Choroid plexus epithelial cell (primary cell): ENCODE measurements at regions not wholly inside any gene's neighbourhood (a gene's known extent, or its start where the extent isn't known, plus 50 kb on each side); places are given as distances from the start of the nearest gene placed in this dataset.
"Not testable (repeated sequence)": the region's sequence is repeated elsewhere in the genome, so short reads cannot be mapped to it uniquely, and the experiment has no call there.

Source experiments
- DNase-seq: peaks from one replicate; pipeline ENCODE4 v3.0.0-alpha.2; 2010; ENCODE audit warnings: low read depth
- H3K4me3 ChIP-seq: 2 replicates; pipeline ENCODE4 v1.5.1; 2011; ENCODE audit warnings: low read depth, mild to moderate bottlenecking, control low read depth, low read length, moderate library complexity
- CTCF ChIP-seq: conservative IDR thresholded peaks from 2 replicates; pipeline ENCODE4 v1.5.1; 2011; ENCODE audit warnings: low read depth, mild to moderate bottlenecking, control low read depth, inconsistent platforms, low read length, moderate library complexity

- no peak for TF ChIP-seq CTCF
- H3K4me3 ChIP-seq: no peak overlapping the region
- DNase-seq: peak; percentile 13
Measured at GRCh38 chr7:82672078-82672477, 228.5 kb upstream of the CACNA2D1 start.

GRCh38 chr7:82669141-82669540 lies 225.6 kb upstream of the CACNA2D1 start:
- no peak overlapping the region for H3K4me3 ChIP-seq
- DNase-seq: no peak
- TF ChIP-seq CTCF: no peak

- no peak for TF ChIP-seq CTCF
- no peak overlapping the region for H3K4me3 ChIP-seq
- no peak for DNase-seq
Measured at GRCh38 chr7:82668676-82669075, 225.1 kb upstream of the CACNA2D1 start.

- no peak for TF ChIP-seq CTCF
- H3K4me3 ChIP-seq: no peak overlapping the region
- DNase-seq: no peak
Measured at GRCh38 chr7:82665966-82666507, 222.5 kb upstream of the CACNA2D1 start.

- no peak for DNase-seq
- TF ChIP-seq CTCF: no peak
- H3K4me3 ChIP-seq: no peak overlapping the region
Measured at GRCh38 chr7:82655965-82656364, 212.4 kb upstream of the CACNA2D1 start.

GRCh38 chr7:82650095-82650494 lies 206.5 kb upstream of the CACNA2D1 start:
- not testable (repeated sequence) for H3K4me3 ChIP-seq, DNase-seq

GRCh38 chr7:82633592-82633991 lies 190.0 kb upstream of the CACNA2D1 start:
- no peak for TF ChIP-seq CTCF
- DNase-seq: no peak
- no peak overlapping the region for H3K4me3 ChIP-seq
